ENCODE measurements at regions not wholly inside any gene's neighbourhood (a gene's known extent, or its start where the extent isn't known, plus 50 kb on each side); places are given as distances from the start of the nearest gene placed in this dataset.

DNA sequence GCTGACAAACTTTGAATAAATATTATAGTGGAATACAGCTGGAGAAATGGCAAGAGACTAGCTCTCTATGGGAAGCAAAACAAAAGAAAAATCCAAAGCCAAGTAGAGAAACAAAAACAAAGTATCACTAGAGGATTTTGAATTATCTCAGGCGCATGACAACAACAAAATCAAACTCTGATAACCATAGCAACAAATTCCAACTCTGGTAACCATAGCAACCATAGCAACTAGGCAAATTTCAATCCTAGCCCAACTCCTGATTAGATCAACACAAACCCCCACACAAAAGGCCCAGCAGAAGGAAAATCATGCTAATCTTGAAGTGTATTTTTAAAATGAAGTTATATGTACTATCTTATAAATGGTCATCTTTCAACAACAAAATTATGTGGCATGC lies 98.4 kb upstream of the MAGEE2 start:
- TF ChIP-seq, protein P1, sequence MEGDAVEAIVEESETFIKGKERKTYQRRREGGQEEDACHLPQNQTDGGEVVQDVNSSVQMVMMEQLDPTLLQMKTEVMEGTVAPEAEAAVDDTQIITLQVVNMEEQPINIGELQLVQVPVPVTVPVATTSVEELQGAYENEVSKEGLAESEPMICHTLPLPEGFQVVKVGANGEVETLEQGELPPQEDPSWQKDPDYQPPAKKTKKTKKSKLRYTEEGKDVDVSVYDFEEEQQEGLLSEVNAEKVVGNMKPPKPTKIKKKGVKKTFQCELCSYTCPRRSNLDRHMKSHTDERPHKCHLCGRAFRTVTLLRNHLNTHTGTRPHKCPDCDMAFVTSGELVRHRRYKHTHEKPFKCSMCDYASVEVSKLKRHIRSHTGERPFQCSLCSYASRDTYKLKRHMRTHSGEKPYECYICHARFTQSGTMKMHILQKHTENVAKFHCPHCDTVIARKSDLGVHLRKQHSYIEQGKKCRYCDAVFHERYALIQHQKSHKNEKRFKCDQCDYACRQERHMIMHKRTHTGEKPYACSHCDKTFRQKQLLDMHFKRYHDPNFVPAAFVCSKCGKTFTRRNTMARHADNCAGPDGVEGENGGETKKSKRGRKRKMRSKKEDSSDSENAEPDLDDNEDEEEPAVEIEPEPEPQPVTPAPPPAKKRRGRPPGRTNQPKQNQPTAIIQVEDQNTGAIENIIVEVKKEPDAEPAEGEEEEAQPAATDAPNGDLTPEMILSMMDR (conservative IDR thresholded peaks at IDR 0.05; ENCODE audit: low read length), result no peak
- TF ChIP-seq EZH2phosphoT487 (IDR thresholded peaks at IDR 0.05; ENCODE audit: borderline replicate concordance, low read depth, low read length), result no peak

Data from OCI-LY7 (cell line).